Loucy (cell line): ENCODE measurements at regions not wholly inside any gene's neighbourhood (a gene's known extent, or its start where the extent isn't known, plus 50 kb on each side); places are given as distances from the start of the nearest gene placed in this dataset.

ENCODE experiments used
- EZH2phosphoT487 ChIP-seq: fragments of 200-600 bp; IDR thresholded peaks from 2 replicates; pipeline ENCODE4 v1.6.1; 2018; ENCODE audit warnings: antibody characterized with exemption, mild to moderate bottlenecking, moderate library complexity, borderline replicate concordance
- TF ChIP-seq, protein P1 (sequence below): fragments of 200-600 bp; sonication (generic); conservative IDR thresholded peaks from 2 replicates; pipeline ENCODE4 v1.5.1; 2014; ENCODE audit warnings: mild to moderate bottlenecking, antibody characterized with exemption, low read length

DNA sequence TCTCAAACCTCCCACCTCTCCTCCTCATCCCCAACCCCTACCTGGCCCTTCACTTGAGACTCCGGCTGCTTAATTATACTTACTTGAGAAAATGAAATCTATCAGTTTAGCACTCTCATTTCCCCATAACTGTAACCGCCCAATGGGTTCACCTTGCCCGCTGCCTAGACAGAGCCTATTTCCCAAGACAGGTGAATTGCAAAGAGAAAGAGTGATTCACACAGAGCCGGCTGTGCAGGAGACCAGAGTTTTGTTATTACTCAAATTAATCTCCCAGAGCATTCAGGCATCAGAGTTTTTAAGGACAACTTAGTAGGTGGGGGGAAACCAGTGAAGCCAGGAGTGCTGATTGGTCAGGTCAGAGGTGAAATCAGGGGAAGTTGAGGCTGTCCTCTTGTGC, 301.4 kb upstream of the CDYL start:
- TF ChIP-seq EZH2phosphoT487: no peak
- TF ChIP-seq, protein P1, sequence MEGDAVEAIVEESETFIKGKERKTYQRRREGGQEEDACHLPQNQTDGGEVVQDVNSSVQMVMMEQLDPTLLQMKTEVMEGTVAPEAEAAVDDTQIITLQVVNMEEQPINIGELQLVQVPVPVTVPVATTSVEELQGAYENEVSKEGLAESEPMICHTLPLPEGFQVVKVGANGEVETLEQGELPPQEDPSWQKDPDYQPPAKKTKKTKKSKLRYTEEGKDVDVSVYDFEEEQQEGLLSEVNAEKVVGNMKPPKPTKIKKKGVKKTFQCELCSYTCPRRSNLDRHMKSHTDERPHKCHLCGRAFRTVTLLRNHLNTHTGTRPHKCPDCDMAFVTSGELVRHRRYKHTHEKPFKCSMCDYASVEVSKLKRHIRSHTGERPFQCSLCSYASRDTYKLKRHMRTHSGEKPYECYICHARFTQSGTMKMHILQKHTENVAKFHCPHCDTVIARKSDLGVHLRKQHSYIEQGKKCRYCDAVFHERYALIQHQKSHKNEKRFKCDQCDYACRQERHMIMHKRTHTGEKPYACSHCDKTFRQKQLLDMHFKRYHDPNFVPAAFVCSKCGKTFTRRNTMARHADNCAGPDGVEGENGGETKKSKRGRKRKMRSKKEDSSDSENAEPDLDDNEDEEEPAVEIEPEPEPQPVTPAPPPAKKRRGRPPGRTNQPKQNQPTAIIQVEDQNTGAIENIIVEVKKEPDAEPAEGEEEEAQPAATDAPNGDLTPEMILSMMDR: no peak
